ENCODE measurements at regions not wholly inside any gene's neighbourhood (a gene's known extent, or its start where the extent isn't known, plus 50 kb on each side); places are given as distances from the start of the nearest gene placed in this dataset.
"Not testable (repeated sequence)": the region's sequence is repeated elsewhere in the genome, so short reads cannot be mapped to it uniquely, and the experiment has no call there.

DNA sequence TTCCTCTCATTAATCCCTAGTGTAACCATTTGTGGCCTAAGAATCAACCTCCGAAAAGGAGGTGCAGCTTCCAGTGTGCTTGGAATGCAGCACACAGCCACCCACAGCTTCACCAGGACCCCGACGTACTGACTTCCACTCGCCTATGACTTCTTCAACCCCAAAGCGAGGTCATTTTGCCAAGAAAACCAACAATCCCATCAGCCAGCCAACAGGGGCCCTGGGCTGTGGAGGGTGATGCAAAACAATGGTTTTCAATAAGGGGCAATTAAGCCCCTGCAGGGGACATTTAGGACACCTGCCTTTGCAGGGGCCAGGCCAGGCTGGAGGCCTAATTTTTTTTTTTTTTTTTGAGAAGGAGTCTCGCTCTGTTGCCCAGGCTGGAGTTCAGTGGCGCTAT is 158.1 kb upstream of the SKOR2 start:
- no peak for DNase-seq (ENCODE audit: low read depth in 2 of 2)

DNA sequence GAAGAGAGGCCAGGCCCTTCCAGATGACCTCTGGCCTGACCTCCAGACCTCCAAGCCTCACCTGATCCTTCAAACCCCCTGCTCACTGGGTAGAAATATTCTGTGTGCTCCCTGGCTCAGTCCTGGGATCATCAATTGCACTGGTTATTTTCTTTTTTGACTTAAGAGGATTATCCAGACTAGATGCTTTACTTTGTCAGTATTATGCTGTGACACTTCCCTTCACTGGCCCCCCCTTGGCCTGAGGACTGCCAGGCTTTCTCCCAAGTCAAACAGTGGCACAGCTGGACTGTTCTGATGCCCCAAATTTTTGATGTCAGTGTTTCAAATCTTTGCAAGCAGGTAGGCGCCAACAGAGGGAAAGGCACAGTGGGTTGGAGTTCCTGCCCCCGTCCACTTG is 156.3 kb upstream of the SKOR2 start:
- no peak for DNase-seq (ENCODE audit: low read depth in 2 of 2)

DNA sequence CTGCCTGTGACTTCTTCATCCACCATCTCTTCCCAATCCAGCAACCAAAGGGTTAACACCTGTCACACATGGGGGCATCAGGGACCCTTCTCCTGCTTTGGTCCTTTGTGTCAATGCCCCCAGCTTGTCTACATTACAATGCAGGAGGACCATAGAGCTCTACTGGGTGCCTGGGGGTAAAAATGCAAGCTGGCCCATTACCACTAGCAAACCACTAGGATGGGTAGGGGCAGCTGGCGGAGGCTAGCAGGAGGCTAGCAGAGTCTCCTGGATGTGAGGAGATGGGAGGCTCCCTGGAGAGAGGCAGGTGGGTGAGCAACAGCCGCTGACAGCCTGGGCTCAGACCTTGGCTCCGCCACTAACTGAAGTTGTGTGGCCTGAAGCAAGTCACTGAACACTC is 153.4 kb upstream of the SKOR2 start:
- no peak for DNase-seq (ENCODE audit: low read depth in 2 of 2)

DNA sequence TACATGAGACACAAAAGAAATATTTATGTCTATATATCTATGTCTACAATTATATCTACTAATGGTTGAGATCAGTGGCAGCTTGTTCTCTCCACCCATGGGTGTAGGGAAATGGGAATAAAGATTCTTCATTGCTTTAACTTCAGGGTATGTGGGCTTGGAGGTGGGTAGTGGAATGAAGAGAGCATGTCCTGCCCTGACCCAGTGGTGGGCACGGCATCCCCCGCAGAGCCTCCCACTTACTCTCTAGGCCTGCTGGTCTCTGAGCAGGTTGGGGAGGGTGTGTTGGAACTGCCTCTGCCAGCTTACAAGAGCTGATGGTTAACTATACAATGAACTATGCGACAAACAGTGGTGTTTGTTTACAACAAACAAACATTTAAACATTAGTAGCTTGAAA is 152.5 kb upstream of the SKOR2 start:
- no peak for DNase-seq (ENCODE audit: low read depth in 2 of 2)

DNA sequence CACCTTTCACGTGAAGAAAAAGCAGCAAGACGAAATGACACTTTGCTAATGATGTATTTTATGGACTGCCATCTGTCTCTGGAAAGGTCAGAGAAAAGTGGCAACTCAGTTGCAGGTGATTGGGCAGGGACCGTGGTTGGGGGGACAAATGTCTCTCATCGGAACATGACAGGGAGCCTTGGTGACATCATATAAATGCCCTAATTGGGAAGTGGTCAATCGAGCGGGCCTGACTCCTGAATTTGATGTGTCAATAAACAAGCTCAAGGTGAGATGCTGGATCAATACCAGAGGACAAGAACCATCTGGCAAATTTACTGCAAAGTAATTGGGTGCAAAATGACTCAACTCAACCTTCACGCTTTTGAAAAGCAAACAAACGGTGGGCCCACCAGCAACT is 151.9 kb upstream of the SKOR2 start:
- no peak for DNase-seq (ENCODE audit: low read depth in 2 of 2)

DNA sequence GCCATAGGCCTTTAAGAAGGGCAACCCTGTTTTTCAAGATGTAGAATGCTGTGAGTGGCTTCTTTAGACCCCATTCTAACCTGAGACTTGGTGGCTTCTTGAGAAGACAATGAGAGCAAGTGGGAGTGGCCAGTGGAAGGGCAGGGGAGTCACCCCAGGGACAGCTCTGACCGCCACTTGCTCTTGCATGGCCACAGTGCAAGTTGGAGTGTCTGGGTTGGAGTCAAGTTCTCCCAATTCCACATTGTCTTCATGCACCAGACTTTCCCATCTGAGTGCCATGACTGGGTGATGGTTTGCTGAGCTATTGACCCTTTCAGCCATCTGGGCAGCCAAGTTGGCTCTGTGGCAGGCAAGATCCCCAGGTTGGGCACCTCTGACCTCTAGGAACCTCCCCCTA is 148.0 kb upstream of the SKOR2 start:
- DNase-seq (ENCODE audit: low read depth in 2 of 2) = no peak

DNA sequence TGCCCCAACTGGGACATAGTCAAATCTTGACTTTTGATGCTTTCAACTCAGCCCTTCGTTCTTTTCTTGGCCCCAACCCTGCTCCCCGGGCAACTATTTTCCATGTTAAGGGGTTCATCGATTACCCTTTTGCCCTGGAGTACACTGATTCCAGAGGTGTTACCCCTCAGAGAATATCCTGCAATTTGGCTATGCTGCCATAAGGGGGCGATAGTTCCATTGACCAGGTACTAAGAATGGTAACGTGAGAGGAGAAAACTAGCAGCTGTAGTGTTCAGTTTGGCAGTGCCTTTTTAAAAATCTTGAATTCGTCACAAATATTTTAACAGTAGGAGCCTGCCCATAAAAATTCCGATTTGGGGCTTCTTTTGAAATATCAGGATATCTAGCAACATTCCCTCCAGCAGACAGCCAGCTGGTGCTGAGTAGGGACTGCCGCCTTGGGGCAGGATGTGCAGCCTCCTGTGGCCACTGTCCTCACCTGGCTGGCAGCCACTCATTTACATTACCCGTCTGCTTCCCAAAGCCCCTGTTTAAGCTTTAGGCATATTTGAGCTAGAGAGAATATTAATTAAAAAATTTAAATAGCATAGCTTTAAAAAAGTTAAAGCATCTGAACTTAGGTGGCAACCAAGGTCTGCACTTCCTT is 146.3 kb upstream of the SKOR2 start:
- no peak for DNase-seq (ENCODE audit: low read depth in 2 of 2)

DNA sequence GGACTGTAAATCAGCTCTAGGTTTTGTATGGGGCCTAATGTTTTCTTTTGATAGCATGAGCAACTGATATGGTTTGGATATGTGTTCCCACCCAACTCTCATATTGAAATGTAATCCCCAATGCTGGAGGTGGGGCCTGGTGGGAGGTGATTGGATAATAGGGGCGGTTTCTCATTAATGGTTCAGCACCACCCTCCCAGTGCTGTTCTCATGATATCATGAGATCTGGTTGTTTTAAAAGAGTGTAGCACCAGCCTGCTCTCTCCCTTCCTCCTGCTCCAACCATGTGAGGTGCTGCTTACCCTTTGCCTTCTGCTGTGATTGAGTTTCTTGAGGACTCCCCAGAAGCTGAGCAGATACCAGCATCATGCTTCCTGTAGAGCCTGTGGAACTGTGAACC is 140.2 kb upstream of the SKOR2 start:
- no peak for DNase-seq (ENCODE audit: low read depth in 2 of 2)

DNA sequence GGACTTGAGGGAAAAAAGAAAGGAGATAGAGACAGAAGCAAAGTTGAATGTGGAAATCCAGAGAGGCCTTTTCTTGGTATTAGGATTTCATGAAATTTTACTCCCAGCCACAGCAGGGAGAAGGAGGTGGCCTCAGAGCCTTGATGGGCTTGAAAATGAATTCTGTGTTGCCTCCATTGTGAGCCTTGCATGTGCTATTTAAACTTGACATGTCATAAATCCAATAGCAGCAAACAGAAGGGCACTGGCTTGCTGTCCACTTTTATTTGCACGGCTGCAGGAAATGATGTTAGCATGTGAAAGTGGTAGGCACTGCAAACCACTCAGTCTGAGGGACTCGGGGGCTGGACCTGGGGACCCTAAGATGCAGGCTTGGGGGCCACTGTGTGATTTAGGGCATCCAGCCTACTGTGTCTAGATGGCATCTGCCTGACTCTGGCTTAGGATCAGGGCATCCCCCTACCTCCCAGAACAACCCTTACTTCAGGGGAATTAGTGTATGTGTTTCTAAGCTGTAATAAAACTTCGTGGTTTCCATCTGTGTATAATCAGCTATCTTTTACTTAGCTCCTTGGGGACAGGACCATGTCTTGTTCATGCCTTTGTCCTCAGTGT is 139.1 kb upstream of the SKOR2 start:
- no peak for DNase-seq (ENCODE audit: low read depth in 2 of 2)

DNA sequence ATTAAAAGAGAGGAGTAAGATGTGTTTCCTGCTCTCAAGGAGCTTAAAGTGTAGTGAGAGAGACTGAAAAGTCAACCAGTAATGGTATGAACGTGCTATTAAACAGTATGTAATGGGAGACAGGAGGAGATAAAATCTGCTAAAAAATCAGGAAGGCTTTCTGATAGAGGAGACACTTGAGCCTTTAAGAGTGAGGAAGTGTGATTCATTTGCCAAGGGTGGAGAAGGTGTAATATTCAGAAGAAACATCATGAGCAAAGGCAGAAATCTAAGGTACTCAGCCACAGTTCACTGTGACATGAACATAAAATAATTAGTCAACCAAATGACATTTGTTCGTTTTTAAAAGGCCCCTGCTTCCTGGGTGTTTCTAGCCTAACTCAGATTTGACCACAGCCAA is 137.8 kb upstream of the SKOR2 start:
- DNase-seq (ENCODE audit: low read depth in 2 of 2) = no peak

DNA sequence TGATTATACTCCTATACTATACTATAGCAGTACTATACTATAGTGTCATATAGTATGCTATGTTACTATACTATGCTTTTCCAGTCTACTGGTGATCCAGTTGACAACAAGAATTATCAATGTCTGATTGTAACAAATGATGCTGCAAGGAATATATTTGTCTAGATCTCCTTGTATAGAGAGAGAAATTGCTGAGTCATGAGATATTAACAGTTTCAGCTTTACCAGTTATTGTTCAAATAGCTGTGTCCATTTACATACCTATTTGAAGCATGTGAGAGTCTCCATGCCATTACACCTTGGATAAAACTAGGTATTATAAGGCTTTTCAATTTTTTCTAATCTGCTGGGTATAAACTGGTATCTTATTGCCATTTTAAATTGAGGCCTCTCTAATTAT is 136.4 kb upstream of the SKOR2 start:
- DNase-seq (ENCODE audit: low read depth in 2 of 2) = no peak

DNA sequence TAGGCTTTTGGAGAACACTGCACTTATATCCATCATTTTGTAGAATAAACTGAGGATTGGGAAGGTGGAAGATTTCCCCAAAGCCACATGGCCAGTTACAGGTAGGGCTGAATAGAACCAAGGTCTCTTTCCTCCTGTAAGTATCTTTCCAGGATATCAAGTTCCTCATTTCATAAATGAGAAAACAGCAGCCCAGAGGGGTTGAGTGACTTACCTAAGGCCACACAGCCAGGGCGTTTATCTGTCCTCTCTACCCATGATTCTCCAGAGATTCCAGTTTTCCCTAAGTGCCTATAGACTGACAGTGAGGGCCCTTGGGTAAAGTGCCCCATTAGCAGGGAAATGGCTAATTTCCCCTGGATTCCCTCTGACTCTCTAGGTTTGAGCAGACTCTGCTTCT is 132.3 kb upstream of the SKOR2 start:
- DNase-seq (ENCODE audit: low read depth in 2 of 2) = no peak

DNA sequence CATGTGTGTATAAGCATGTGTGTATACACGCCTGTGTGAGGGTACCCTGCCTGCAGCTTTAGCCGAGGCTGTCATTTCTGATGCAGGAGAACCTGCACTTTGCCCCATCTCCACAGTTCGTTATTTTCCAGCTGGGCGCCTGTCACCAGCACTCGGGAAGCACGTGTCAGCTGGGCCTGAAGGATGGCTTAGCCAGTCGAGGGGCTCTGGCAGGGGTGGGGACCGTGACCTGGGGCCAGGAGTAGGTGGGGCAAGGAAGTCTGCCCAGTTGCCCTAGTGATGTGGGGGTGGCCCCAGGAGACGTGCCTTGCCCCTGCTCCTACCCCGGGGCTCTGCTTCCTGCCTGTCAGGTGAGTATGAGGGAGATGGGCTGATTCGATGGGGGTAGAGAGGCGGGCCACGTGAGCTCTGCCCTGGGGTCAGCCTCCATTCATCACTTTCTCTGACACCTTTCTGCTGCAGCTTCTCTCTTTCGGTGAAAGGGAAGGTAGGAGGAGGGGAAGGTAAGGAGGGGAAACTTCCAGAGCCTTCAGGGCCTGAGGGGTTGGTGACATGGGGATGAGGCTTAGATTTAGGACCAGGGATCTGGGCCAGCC is 130.6 kb upstream of the SKOR2 start:
- DNase-seq (ENCODE audit: low read depth in 2 of 2) = no peak

DNA sequence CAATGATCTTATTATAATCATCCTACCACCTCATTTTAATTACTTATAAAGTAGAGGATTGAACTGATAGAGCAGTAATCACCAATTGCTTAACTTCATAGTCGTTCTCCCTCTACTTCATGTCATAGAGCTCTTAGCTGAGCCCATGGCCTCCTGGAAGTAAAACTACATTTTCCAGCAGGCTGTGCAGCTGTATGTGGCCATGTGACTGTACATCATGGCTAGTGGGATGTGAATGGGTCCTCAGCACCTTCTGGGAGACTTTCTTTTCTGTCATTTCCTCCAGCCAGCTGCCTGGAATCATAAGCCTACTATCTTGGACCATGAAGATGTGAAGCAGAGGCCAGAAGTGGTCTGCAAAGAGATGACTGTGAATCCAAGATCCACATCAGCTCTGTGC is 128.7 kb upstream of the SKOR2 start:
- no peak for DNase-seq (ENCODE audit: low read depth in 2 of 2)

DNA sequence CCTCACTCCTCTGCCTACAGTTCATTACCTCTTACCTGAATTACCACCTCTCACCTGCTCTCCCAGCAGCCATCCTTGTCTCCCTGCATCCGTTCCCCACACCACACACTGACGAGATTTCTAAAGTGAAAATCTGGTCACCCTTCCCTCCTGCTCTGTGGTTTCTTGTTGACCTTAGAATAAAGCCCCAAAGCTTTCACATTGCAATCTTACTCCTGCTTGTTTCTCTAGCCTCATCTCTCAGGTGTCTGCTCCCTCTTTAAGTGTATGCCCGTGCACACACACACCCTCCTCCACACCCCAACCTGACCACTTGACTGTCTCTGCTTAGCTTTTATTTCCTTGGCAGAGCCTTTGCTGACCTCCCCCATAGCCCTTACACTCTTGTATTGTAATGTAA is 122.0 kb upstream of the SKOR2 start:
- no peak for DNase-seq (ENCODE audit: low read depth in 2 of 2)

DNA sequence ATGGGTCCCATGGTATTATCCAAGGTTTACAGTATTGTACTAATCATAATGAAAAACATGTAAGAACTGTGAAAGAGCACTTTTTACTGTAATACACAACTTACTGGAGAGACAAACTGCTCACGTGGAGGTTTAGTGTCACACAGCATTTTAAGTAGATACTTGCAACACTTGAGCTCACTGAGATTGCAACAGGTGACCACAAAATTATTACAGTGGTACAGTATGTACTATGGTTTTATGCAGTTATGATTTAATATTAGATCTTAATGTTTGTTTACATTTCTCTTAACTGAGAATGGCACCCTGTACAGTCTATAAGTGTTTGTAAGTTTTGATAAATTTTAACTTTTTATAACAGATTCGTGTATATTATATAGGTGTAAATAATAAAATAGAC is 118.6 kb upstream of the SKOR2 start:
- no peak for DNase-seq (ENCODE audit: low read depth in 2 of 2)

DNA sequence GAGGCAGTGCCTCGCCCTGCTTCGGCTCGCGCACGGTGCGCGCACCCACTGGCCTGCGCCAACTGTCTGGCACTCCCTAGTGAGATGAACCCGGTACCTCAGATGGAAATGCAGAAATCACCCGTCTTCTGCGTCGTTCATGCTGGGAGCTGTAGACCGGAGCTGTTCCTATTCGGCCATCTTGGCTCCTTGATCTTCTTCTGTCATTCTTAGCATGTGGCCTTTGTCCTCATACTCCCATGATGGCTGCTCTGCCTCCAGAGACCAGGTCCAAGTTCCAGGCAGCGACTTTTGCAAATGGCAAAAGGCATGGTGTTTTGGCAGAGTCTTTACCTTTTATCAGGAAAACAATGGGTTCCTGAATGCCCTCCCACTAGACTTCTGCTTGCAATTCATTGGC is 102.6 kb upstream of the SKOR2 start:
- not testable (repeated sequence) for DNase-seq (ENCODE audit: low read depth in 2 of 2)

DNA sequence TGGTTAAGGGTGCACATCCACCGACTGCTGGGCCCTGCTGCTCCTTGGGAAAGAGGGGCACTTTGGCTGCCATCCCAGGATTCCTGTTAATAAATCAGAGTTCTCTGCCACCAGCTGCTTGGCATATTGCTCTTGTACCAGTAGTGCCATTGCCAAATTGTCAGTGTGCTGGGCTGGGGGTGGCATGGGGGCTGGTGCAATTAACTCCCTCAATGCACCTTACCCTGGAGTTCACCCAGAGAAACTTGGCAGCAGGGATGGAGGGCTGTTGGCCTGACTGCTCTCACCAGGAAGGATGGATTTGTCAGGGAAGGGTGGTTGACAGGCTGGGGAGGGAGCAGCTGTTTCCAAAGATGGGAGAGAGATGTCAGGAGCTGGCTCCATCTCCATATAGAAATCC is 94.6 kb upstream of the SKOR2 start:
- no peak for DNase-seq (ENCODE audit: low read depth in 2 of 2)

DNA sequence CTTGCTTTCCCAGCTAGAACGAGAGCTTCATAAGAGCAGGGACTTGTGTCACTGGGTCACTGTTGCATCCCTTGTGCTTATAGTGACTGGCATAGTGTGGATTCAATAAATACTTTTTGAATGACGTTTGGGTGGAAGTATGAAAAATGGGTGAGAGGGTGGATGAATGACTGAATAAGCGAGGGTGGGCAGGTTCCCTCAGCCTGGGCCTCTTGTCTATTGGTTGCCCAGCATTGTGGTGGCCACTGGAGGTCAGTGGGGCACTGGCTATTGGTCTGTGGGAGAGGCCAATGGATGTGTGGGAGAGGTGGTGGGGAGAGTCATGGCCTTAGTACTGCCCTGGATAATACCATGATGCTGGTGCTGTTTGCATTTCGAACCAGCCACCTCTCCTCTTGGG is 93.8 kb upstream of the SKOR2 start:
- no peak for DNase-seq (ENCODE audit: low read depth in 2 of 2)

DNA sequence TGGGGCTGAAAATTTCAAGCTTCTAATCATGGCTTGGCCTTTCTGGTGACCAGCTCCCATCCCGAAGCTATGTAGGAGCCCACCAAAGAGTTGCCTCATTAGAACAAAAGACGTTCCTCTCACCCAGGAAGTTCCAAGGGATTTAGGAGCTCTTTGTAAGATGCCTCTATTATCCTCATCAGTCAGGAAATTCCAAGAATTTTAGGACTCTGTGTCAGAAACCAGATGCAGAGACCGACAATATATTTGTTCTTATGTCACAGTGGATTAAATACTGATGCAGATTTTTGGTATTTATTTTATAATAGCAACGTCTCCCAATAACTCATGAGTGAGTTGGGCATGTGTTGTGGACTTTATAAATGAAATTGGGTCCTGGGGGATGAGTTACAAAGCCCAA is 91.8 kb upstream of the SKOR2 start:
- peak; percentile 66 to 67 for DNase-seq (ENCODE audit: low read depth in 2 of 2)

DNA sequence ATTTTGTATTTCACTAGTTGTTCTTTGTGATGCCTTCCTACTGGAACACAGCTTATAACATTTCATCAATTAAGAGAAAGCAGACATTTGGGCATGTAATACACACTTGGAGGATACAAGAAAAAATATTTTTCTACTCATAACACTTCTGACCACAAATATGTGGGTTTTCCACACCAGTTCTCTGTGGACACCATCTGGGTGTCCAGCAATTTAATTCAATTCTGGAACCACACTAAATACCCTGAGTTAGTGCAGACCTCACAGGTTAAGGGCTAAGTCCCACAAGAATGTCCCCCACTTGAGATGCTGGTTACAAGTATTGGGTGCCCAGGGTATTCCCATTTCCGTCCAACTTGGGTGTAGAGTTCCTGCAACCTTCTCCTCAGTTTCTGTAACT is 91.1 kb upstream of the SKOR2 start:
- DNase-seq (ENCODE audit: low read depth in 2 of 2) = peak in 1 of 2 experiments; percentile 20

DNA sequence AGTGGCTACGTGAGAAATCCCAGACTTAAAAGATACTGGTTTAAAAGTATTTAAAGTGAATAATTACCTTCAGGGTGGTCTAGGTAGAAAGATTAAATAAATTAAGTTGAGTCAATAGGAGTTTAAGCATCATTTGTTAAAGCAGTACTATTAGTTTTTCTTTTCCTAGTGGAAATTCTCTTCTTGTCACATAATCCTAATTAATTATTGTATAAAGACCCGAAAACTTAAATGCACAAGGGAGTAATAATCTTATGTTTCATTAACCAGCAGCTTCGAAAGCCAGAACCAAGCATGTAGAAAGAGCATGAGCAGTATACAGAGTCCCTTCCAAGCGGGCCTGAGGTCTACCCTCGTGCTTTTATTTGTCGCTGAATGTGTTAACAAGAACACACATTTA is 90.2 kb upstream of the SKOR2 start:
- no peak for DNase-seq (ENCODE audit: low read depth in 2 of 2)

DNA sequence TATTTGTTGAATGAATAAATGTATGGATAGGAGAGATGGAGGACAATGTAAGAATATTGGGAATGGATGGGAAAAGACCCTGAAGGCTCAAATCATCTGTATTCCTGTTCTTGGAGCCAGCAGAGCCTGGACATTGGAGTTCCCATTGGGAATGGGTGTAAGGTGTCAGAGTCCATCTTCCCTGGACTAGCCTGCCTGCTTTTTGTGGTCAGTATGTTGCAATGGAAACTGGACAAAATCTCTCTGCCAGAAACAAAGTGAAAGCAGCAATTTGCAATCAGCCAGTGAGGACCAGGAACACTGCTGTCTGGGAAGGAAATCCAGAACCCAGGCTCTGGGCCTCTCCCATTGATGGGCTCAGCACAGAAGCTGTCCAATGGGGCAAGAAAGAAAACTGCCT is 83.5 kb upstream of the SKOR2 start:
- DNase-seq (ENCODE audit: low read depth in 2 of 2) = no peak

Measured in fibroblast of skin of left quadriceps (primary cell).